Panc1 (cell line): ENCODE measurements at regions not wholly inside any gene's neighbourhood (a gene's known extent, or its start where the extent isn't known, plus 50 kb on each side); places are given as distances from the start of the nearest gene placed in this dataset.

Experiments used
- POLR2AphosphoS5 ChIP-seq: IDR thresholded peaks from 2 replicates; pipeline ENCODE4 v1.6.1; 2012; ENCODE audit warnings: mild to moderate bottlenecking, low read depth, low read length, moderate library complexity
- REST ChIP-seq, 2 experiments: IDR thresholded peaks; 2 replicates each; pipeline ENCODE4 v1.6.1; 2011 to 2012; ENCODE audit warnings: low read depth in 2 of 2, control low read depth in 1 of 2, low read length in 1 of 2, mild to moderate bottlenecking in 1 of 2, moderate library complexity in 1 of 2; ENCODE audit not compliant: insufficient read depth in 1 of 2
- SIN3A ChIP-seq: IDR thresholded peaks from 2 replicates; pipeline ENCODE4 v1.6.1; 2012; ENCODE audit warnings: low read depth, mild to moderate bottlenecking, low read length, moderate library complexity, borderline replicate concordance; ENCODE audit not compliant: insufficient read depth
- TF ChIP-seq, protein P1 (sequence below): fragments of 450-650 bp; IDR thresholded peaks from 2 replicates; pipeline ENCODE4 v1.5.1; 2017; ENCODE audit warnings: mild to moderate bottlenecking

GRCh38 chr6:148265054-148265453 lies 77.6 kb upstream of the SASH1 start:
- TF ChIP-seq, protein P1, sequence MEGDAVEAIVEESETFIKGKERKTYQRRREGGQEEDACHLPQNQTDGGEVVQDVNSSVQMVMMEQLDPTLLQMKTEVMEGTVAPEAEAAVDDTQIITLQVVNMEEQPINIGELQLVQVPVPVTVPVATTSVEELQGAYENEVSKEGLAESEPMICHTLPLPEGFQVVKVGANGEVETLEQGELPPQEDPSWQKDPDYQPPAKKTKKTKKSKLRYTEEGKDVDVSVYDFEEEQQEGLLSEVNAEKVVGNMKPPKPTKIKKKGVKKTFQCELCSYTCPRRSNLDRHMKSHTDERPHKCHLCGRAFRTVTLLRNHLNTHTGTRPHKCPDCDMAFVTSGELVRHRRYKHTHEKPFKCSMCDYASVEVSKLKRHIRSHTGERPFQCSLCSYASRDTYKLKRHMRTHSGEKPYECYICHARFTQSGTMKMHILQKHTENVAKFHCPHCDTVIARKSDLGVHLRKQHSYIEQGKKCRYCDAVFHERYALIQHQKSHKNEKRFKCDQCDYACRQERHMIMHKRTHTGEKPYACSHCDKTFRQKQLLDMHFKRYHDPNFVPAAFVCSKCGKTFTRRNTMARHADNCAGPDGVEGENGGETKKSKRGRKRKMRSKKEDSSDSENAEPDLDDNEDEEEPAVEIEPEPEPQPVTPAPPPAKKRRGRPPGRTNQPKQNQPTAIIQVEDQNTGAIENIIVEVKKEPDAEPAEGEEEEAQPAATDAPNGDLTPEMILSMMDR: no peak
- TF ChIP-seq REST (IDR thresholded peaks at IDR 0.05; ENCODE audit: insufficient read depth in 1 of 2, low read depth in 2 of 2, low read length in 1 of 2) (no peak), SIN3A (no peak), POLR2AphosphoS5 (no peak)
